ELF-1 (cell line): ENCODE measurements at regions not wholly inside any gene's neighbourhood (a gene's known extent, or its start where the extent isn't known, plus 50 kb on each side); places are given as distances from the start of the nearest gene placed in this dataset.
"Not testable (repeated sequence)": the region's sequence is repeated elsewhere in the genome, so short reads cannot be mapped to it uniquely, and the experiment has no call there.

Experiments
- DNase-seq: peaks from one replicate; pipeline ENCODE4 v3.0.0-alpha.2; 2016; ENCODE audit warnings: low read depth, low spot score

- no peak for DNase-seq
Measured at GRCh38 chr18:52183107-52183506, 156.9 kb upstream of the DCC start.

GRCh38 chr18:52190195-52190594 lies 149.8 kb upstream of the DCC start:
- DNase-seq = no peak

DNA sequence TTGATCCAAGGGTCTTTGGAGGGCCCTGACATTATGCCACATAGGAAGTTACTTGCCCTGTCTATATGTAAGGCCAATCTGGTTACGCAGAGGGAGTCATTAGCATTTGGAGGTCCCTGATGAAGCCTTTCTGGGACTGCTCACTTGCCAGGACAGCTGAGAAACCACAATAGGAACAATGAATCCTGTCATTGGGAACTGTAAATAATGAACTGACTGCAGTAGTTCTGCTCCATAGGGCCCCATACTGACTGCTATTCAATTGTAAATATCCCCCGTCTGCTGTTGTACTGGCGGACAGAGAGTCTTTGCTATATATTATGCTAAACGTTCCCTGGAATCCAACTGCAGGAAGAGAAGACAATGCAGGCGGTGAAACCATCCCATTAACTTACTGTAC lies 149.4 kb upstream of the DCC start:
- DNase-seq = peak; percentile 55

GRCh38 chr18:52200406-52200805 lies 139.6 kb upstream of the DCC start:
- no peak for DNase-seq

DNA sequence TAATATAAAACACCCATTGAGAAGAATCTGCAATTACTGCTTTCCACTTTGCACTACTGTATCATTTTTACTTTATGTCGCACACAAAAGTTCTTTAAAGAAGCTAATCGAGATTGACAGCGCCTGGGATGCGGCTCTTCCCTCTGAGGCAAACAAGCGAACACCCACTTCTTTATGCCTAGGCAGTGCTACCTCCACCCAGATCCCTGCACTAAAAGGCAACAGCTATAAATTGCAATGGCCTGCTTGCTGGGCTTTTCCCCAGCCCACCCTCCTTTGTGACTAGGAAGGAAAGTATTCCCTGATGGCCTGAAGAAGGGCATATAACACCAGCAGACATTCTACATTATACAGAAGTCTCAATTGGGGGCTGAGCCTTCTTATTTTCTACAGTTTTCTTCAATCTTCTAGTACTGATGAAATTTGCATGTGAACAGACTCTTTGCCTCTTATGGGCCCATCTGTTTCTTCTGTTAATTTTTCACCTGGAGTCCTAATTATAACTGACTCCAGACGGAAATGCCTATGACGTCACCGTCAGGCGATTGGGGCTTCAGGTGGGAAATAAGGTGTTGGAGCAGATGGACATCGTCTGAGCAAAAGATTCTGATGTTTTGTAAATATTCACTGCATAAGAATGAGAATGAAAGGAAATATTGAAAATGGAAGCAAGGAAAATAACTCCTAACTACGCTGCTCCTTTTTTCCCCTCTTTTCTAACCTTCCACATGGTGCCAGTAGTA lies 138.9 kb upstream of the DCC start:
- DNase-seq = no peak

DNA sequence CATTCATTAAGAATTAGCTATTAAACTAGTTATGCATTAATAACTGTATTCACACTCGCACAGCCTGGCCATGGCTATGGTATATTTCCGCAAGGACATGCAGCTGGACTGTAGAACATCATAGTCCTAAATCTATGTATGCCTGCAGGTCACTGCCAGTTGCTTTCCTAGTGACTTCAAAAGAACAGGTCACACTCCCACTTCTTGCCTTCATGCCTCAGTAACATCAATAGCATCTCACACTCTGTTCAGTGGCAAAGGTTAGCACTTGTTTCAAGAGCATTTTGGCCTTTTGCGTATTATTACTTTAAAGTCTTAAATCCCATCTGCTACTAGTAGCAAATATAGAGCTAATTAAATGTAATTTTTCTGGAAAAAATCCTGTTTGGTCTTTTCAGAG lies 131.4 kb upstream of the DCC start:
- no peak for DNase-seq

GRCh38 chr18:52216109-52216508 lies 123.9 kb upstream of the DCC start:
- DNase-seq = no peak

- no peak for DNase-seq
Measured at GRCh38 chr18:52216666-52217065, 123.3 kb upstream of the DCC start.

- DNase-seq = no peak
Measured at GRCh38 chr18:52219102-52219501, 120.9 kb upstream of the DCC start.

- no peak for DNase-seq
Measured at GRCh38 chr18:52220062-52220591, 119.9 kb upstream of the DCC start.

DNA sequence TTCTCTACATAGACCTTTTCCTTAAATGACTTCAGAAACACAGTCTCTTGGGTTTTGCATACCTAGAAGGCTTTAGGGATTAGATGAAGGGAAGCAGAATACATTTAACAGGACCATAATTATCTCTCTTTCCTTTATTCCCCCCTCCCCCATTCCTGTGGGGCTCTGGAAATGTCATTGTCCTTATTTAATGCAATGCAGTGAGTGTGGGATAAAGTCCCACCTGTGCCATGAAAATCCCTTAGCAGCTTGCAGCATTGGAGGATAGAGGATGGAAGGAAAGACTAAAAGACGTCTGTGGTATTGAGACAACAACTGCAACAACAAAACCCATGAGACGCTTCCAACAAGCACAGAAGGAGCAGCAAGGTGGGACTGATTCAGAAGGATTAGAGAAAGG lies 117.8 kb upstream of the DCC start:
- DNase-seq = no peak

DNA sequence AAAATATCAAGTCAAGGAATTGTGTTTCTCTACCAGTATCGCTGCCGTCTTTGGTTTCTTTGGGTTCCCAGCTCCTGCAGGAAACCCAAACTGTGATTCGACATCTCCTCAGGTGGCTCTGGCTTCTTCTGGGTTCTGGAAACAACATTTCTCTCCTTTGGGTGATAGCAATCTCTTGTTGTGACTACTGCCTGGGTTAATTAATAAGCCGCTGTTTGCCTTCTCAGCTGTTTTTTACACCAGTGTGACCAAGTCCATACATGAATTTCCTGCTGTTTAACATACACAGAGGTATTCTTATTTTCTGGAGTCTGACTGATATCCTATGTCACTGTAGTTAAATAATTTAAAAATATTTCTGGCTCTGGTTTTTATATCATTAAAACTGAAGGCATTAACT lies 112.5 kb upstream of the DCC start:
- DNase-seq = no peak

GRCh38 chr18:52228166-52228565 lies 111.8 kb upstream of the DCC start:
- DNase-seq = peak; percentile 7

- no peak for DNase-seq
Measured at GRCh38 chr18:52236131-52236530, 103.9 kb upstream of the DCC start.

DNA sequence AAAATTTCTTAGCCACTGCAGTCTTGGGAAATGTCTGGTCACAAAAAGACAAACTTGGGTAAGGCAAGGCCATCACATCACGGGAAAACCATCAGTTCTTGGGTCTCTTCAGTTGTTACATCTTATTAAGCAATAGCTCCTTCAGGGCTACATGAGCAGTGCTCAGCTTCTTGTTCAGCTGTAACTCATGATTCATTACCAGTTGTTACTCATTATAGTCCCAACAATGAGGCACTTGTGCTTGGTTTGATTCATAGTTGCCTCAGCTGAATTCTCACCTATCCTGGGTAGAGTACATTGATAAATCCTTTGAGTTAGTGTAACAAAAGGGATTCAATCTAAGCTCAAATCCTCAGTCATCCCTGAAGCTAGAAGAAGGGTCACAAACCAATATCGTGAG lies 102.4 kb upstream of the DCC start:
- no peak for DNase-seq

- DNase-seq = no peak
Measured at GRCh38 chr18:52242711-52243110, 97.3 kb upstream of the DCC start.

- DNase-seq = no peak
Measured at GRCh38 chr18:52244658-52245057, 95.3 kb upstream of the DCC start.

GRCh38 chr18:52254367-52254766 lies 85.6 kb upstream of the DCC start:
- DNase-seq = no peak

- not testable (repeated sequence) for DNase-seq
Measured at GRCh38 chr18:52257417-52257816, 82.6 kb upstream of the DCC start.

GRCh38 chr18:52275817-52276216 lies 64.2 kb upstream of the DCC start:
- DNase-seq = no peak

DNA sequence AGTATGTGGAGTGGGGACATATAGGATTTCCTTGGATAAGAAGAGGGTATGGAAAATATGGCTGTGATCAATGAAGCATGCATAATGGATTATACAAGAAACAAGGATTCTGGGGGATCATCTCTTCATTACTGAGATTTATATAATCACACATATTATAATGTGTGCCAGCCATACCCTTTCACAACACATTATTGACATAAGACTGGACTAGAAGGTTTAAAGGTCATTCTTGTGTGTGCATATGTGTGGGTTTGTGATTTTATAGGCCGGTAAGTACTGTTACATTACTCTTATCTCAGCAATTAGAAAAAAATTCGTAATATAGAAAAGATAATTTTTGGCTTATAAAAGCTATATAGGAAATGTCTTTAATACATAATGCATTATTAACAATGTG lies 62.2 kb upstream of the DCC start:
- no peak for DNase-seq

- no peak for DNase-seq
Measured at GRCh38 chr18:52278191-52278590, 61.8 kb upstream of the DCC start.

DNA sequence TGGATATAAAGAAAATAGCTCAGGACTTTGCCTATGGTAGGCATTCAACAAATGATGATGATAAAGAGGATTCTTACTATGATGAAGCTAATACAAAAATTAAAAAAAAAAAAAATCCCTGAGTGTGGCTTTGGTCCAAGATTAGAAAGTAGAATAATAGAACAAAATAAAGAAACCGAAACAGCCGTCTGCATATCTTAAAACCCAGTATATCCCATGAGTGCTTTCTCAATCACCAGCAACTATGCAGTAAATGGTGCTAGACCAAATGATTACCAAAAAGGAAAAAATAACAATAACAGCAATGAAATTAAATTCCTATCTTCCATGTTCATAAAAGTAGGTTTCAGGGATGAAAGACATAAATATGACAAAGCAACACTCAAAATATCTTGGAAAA lies 59.3 kb upstream of the DCC start:
- DNase-seq = no peak

DNA sequence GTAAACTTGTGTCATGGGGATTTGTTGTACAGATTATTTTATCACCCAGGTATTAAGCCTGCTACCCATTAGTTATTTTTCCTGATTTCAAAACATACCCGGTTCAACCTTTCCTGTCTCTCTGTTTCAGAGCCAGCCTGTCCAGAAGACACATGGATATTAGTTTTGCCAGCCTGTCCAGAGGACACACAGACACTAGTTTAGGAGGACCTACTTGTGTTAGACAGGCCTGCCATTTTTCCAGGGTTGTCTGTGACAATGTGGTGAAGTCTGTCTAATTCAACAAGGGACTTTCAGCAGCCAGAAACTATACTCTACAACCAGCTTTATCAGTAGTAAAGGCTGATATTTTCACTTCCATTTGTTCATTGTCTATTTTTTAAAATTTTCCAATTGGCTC lies 56.1 kb upstream of the DCC start:
- no peak for DNase-seq
